HepG2 (cell line): ENCODE measurements at regions not wholly inside any gene's neighbourhood (a gene's known extent, or its start where the extent isn't known, plus 50 kb on each side); places are given as distances from the start of the nearest gene placed in this dataset.

Source experiments
- JUN ChIP-seq: sonication (generic); formaldehyde crosslinking; IDR thresholded peaks from 2 replicates; pipeline ENCODE4 v1.4.0; 2020; ENCODE audit warnings: mild to moderate bottlenecking, missing genetic modification reagents
- RFXAP ChIP-seq: sonication (generic); formaldehyde crosslinking; IDR thresholded peaks from 2 replicates; pipeline ENCODE4 v1.4.0; 2020; ENCODE audit warnings: missing genetic modification reagents, borderline replicate concordance
- SNAPC2 ChIP-seq: sonication (generic); formaldehyde crosslinking; IDR thresholded peaks from 2 replicates; pipeline ENCODE4 v1.8.1; 2022; ENCODE audit warnings: mild to moderate bottlenecking, missing genetic modification reagents
- ZFP36 ChIP-seq: fragments of 150-350 bp; IDR thresholded peaks from 2 replicates; pipeline ENCODE4 v1.6.1; 2018; ENCODE audit warnings: borderline replicate concordance, low read length, low read depth; ENCODE audit not compliant: partially characterized antibody
- ZNF292 ChIP-seq: sonication (generic); formaldehyde crosslinking; IDR thresholded peaks from 2 replicates; pipeline ENCODE4 v1.8.1; 2022; ENCODE audit warnings: mild to moderate bottlenecking, low read depth, missing genetic modification reagents, borderline replicate concordance
- ZNF468 ChIP-seq: sonication (generic); formaldehyde crosslinking; IDR thresholded peaks from 2 replicates; pipeline ENCODE4 v1.8.0; 2022; ENCODE audit warnings: mild to moderate bottlenecking, moderate library complexity, missing genetic modification reagents
- ZNF782 ChIP-seq: sonication (generic); formaldehyde crosslinking; IDR thresholded peaks from 2 replicates; pipeline ENCODE4 v1.4.0; 2020; ENCODE audit warnings: missing genetic modification reagents, mild to moderate bottlenecking, borderline replicate concordance
- TF ChIP-seq, protein P1 (sequence below): sonication (generic); formaldehyde crosslinking; IDR thresholded peaks from 2 replicates; pipeline ENCODE4 v1.4.0; 2020; ENCODE audit warnings: mild to moderate bottlenecking, missing genetic modification reagents
- TF ChIP-seq, protein P2 (sequence below): sonication (generic); formaldehyde crosslinking; IDR thresholded peaks from 2 replicates; pipeline ENCODE4 v1.8.0; 2022; ENCODE audit warnings: missing genetic modification reagents, mild to moderate bottlenecking, moderate library complexity, borderline replicate concordance

DNA sequence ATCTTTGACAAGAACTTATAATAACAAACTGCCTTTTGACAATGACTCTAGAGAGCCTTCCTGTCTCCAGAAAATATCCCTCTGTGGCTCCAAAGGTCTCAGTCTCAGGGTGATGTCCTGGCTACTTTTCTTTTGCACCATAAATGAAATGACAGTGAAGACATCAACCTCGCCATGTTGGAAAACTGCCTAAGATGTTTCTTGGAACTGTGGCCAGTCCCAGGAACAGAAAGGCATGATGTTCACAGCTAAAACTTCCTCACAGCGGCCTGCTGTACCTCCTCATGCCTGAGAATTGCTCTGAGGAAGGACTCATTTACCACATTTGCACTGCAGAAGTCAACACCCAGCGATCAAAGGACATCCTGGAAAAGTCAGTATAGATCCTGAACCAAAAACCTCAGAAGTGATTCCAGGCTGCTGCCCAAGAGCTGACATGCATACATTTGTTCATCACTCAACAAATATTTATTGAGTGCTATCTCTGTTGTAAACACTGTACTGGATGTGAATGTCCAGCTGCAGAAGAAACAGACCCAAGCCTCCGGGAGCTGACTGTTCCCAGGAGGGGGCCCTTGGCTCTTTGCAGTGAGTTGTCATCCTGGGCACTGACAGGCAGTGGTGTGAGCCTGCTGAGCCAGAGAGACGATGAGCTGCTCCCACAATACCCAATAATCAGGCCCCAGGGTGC lies 64.3 kb upstream of the ACSL3 start (continued):
- TF ChIP-seq ZFP36 (peak; percentile 85), JUN (peak; percentile 96), ZNF292 (CRISPR knock-in tag) (peak; percentile 98), SNAPC2 (peak; percentile 88; the same call in 1 of the 2 replicates), ZNF468 (CRISPR knock-in tag) (peak; percentile 92; the same call in 1 of the 2 replicates), RFXAP (CRISPR knock-in tag) (peak; percentile 89; the same call in 1 of the 2 replicates), ZNF782 (CRISPR knock-in tag) (no peak)
- TF ChIP-seq, protein P1, sequence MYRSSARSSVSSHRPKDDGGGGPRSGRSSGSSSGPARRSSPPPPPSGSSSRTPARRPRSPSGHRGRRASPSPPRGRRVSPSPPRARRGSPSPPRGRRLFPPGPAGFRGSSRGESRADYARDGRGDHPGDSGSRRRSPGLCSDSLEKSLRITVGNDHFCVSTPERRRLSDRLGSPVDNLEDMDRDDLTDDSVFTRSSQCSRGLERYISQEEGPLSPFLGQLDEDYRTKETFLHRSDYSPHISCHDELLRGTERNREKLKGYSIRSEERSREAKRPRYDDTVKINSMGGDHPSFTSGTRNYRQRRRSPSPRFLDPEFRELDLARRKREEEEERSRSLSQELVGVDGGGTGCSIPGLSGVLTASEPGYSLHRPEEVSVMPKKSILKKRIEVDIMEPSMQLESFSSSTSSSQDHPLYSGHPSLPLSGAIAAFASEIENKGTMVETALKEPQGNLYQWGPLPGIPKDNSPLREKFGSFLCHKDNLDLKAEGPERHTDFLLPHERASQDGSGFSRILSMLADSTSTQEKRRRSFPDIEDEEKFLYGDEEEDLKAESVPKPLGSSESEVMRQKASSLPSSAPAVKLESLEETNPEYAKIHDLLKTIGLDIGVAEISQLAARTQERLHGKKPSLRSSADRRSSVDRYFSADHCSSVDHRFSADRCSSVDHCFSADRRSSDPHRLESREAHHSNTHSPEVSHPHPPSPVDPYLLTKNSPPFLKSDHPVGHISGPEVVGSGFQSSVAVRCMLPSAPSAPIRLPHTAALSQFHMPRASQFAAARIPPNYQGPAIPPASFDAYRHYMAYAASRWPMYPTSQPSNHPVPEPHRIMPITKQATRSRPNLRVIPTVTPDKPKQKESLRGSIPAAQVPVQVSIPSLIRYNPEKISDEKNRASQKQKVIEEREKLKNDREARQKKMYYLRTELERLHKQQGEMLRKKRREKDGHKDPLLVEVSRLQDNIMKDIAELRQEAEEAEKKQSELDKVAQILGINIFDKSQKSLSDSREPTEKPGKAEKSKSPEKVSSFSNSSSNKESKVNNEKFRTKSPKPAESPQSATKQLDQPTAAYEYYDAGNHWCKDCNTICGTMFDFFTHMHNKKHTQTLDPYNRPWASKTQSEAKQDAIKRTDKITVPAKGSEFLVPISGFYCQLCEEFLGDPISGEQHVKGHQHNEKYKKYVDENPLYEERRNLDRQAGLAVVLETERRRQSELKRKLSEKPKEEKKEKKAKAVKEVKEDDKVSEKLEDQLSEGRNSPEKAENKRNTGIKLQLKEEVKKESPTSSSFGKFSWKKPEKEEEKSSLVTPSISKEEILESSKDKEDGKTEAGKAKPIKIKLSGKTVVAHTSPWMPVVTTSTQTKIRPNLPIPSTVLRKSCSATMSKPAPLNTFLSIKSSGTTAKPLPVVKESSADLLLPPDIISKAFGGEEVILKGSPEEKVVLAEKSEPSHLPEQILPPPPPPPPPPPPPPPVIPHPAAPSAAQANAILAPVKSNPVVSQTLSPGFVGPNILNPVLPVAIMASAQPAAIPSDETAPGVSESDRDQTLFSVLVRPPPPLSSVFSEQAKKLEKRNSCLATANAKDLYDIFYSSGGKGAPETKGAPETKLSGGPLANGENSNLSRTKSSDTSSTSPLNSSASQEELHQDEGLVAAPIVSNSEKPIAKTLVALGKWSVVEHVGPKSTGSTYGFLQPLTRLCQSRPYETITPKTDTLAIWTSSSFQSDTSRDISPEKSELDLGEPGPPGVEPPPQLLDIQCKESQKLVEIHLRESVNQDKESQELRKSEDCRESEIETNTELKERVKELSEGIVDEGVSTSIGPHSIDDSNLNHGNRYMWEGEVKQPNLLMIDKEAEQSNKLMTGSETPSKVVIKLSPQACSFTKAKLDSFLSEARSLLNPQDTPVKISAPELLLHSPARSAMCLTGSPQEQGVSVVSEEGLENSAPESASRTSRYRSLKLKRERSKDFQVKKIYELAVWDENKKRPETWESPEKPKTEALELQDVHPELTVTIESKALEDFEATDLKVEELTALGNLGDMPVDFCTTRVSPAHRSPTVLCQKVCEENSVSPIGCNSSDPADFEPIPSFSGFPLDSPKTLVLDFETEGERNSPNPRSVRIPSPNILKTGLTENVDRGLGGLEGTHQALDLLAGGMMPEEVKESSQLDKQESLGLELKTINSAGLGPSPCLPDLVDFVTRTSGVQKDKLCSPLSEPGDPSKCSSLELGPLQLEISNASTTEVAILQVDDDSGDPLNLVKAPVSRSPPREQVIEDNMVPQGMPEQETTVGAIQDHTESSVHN = peak; percentile 54; the same call in 1 of the 2 replicates
- TF ChIP-seq, protein P2, sequence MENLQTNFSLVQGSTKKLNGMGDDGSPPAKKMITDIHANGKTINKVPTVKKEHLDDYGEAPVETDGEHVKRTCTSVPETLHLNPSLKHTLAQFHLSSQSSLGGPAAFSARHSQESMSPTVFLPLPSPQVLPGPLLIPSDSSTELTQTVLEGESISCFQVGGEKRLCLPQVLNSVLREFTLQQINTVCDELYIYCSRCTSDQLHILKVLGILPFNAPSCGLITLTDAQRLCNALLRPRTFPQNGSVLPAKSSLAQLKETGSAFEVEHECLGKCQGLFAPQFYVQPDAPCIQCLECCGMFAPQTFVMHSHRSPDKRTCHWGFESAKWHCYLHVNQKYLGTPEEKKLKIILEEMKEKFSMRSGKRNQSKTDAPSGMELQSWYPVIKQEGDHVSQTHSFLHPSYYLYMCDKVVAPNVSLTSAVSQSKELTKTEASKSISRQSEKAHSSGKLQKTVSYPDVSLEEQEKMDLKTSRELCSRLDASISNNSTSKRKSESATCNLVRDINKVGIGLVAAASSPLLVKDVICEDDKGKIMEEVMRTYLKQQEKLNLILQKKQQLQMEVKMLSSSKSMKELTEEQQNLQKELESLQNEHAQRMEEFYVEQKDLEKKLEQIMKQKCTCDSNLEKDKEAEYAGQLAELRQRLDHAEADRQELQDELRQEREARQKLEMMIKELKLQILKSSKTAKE (CRISPR knock-in tag) = peak; percentile 94
